Dermis blood vessel endothelial cell (primary cell): ENCODE measurements at regions not wholly inside any gene's neighbourhood (a gene's known extent, or its start where the extent isn't known, plus 50 kb on each side); places are given as distances from the start of the nearest gene placed in this dataset.

Experiments used
- DNase-seq: peaks from one replicate; pipeline ENCODE4 v3.0.0; 2010

DNA sequence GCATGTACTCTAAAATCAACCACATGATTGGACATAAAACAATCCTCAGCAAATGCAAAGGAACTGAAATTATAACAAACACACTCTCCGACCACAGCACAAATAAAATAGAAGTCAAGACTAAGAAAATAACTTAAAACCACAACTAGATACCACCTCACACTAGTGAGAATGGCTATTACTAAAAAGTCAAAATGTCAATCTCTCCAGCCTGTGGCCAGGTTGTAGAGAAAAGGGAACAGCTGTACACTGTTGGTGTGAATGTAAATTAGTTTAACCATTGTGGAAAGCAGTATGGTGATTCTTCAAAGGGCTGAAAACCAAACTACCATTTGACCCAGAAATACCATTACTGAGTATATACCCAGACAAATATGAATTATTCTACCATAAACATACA, 1025.7 kb upstream of the TENM4 start:
- no peak for DNase-seq

DNA sequence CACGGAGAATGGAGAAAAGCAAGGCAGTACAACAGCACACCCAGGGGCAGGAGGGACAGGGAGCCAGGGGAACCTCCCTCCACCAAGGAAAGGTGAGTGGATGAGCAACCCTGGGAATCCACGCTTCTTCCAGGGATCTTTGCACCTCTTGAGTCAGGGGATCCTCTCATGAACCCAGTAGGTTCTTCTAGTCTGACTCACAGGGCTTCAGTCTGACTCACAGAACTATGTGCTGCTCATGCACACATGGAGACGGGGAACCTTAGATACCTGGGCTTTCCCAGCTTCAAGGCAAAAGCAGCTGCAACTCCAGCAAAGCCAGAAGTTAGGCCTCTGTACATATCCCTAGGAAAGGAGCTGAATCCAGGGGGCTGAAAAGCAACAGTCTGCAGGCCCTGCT, 1021.4 kb upstream of the TENM4 start:
- DNase-seq = no peak

DNA sequence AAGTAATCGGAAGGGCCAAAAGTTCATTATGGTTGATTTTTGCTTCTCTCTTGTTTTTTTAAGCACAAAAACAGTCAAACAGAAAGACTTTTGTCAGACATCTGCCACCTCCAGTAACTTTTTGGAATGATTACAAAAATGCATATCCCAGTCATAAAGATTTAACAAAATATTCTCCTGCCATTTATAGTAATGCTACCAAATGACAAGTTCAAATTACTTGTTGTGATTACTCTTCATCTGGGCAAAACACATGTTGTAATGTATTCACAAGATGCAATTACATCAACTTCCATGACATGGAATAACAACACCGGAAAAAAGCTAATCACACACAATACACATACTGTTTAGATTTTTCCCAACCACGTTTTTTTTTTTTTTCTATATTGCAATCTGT, 1017.5 kb upstream of the TENM4 start:
- no peak for DNase-seq

DNA sequence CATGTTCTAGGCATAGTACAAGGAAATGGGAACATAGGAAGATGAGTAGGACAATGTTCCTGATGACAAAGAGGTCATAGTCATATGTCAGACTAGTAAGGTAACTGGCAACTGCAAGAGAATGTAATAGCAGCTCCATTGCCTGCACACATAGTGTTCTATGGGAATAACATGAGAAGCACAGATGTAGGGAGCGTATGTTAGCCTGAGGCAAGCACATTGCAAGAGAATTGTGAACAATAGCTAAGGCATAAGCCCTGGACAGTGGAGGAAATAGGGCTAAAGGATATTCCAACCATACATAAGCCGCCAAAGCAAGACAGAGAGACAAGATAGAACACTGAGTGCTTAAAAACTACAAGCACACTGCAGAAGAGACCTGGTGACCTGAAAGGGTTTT, 1017.0 kb upstream of the TENM4 start:
- no peak for DNase-seq

DNA sequence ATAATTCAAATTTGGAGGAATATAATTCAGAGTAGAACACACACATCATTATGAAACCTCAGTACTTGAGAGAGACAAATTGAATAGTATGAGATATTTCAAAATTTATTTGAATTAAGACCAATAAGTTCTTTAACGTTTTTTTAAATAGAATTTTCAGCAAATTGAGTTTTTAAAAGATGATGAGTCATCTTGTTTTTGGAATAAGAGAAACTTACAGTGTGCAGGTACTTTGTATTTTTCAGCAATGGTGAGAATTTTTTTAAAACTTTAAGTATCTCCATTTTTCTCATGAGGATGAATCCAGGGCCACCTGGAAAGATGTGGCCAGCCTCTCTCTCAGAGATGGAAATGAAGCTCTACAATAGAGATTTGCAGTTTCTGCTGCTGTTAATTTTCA, 1015.0 kb upstream of the TENM4 start:
- DNase-seq = no peak

DNA sequence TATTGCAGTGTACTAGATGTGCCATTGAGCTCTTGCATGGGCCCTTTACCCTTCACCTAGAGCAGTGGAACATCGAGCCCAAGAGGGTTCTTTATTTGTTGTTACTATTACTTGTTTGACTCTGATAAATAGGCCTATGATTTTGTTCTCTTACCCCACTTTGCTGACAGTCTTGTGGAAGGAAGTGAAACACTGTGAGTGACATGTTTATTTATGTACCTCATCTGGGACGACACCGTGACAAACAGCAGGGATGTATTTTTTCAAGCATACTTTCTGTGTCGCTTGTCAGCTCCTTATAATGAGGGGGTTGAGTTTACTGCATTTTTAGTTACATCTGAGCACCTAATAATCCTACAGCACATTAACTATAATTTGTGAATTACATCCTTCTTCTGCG, 1010.3 kb upstream of the TENM4 start:
- no peak for DNase-seq

DNA sequence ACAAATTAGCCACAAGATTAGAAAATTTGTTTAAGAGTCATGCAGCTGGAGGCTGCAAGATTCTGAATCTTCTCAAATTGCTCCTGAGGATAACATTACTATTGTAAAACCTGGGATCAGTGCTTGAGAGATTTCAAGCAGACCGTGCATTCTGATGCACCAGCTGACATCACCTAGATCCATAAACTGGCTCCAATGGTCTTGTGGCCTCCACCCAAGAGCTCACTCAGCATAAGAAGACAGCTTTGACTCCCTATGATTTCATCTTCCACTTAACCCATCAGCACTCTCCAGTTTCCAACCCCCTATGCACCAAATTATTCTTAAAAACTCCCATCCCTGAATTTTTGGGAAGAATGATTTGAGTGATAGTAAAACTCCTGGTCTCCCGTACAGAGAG, 1007.9 kb upstream of the TENM4 start:
- DNase-seq = no peak

DNA sequence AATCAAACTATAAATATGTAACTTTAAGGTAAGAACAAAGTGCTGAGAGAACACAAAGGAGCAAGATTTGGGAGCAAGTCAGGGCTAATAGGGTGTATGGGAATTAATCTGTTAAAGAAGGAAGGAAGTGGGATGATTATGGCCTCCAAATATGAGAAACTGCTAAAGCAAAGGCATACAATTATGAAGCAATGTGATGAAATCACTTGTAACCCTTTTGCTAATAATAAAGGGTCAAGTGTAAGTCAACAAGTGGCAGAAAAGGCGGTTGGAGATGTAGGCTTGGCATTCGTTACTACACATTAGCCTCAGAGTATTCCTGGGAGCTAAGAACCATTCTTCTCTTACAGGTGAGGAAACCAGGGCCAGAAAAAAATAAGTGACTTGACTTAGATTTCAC, 1002.3 kb upstream of the TENM4 start:
- no peak for DNase-seq

DNA sequence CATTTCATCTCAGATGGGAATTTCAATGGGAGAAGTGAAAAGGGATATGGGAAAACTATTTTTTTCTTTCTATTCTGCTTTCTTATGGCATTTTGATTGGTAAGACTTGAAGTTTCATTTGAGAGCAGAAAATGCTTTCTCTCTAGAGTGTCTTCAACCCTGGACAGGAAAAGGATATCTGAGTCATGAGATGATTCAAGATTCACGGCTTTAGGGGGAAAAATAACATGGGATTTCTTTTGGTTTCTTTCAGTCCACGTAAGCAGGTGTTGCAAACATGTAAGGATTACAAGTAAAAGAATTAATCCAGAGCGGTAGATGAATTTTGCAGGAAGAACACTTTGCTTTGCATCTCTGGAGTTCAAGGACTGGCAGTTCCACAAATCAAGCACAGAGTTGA, 1001.0 kb upstream of the TENM4 start:
- DNase-seq = no peak

DNA sequence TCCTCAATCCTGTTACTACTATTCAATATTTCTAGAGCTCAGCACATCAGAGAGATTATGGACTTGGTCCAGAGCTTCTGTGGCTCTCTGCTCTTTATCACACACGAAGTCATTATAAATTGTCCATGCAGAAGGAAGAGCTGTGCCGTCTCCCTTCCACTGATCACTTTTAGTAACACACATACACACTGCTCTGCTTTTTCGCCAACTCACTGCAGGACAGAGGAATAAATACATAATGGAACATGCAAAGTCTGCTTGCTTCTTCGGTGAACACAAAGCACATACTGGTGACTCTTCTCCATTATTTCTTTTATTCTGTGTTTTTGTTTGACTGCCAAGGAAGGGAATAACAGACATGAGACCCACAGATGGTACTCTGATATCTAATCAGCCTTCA, 1000.0 kb upstream of the TENM4 start:
- no peak for DNase-seq

DNA sequence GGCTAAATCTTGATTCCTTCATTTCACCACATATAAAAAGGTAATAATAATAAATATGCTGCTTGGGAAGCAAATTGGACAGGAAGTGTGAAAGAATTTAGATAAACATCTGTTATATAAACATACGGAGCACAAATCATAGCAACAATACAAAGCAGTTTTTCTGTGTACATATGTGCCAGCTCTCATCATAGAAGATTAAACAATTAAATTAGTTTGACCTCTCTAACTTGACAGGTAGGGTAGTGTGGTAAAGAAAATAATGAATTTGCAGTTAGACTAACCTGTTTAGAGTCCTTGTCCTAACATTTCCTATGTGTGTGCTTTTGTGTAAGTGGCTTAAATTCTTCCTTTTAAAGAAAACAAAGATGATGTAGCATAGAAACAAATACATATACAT, 995.7 kb upstream of the TENM4 start:
- no peak for DNase-seq

DNA sequence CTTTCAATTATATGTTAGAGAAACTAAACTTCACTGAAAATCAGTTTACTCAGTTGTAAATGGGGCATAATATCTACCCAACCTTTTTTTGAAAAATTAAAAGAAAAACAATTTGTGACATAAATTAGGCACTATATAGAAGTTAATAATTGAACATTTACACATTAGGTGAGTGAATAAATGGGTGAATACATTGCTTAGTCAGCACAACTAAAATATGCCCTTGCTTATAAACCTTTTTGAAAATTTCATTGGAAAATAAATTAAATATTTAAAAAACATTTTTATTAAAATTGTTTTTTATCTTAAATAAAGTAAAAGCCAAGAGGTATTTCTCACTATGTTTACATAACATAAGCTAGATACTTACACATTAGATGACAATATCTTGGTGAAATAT, 994.5 kb upstream of the TENM4 start:
- DNase-seq = no peak

DNA sequence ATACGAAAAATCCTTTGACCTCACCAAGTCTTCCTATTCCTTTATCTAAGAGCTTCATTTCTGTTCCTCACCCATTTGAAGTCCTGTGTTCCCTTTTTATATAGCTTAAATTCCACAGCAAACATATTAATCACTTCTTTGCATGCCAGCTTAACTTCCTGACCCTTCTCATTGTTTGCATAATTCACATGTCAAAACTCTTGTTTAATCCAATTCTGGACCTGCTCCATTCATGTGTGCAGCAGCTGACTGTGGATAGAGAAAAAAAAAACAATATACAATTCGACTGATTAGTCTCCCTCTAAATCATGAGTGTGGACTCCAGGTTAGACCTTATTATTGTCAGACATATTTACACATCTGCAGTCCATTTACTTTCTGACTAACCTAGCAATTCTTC, 991.2 kb upstream of the TENM4 start:
- DNase-seq = no peak

DNA sequence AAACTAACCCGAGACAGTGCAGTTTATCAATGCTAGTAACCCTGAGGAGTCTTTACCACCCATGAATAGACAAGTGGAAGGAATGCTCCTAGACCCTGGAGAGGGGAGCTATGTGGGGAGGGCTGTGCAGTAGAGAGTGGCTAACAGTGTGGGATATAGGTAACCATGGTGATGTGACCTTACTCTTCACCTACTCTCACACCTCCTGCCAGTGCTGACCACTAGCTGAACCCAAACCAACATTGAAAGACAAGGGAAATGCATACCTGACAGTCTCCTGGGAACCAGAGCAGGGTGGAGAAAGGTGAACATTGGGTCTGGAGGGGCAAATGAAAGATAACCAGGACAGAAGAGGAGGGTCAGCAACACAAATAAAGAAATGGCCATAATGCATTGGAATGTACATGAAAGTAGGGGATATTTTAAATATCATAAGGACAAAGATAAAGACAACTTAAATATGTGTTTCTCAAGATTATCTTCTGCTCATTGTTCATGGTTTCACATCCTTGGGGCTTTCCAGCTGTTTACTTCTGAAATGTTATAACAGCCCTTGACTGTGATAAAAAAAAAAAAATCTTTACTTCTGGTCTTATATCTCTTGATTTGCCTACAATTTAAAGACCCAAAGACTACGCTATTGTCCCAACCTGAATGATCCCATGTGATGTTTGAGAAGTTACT, 983.3 kb upstream of the TENM4 start:
- no peak for DNase-seq

DNA sequence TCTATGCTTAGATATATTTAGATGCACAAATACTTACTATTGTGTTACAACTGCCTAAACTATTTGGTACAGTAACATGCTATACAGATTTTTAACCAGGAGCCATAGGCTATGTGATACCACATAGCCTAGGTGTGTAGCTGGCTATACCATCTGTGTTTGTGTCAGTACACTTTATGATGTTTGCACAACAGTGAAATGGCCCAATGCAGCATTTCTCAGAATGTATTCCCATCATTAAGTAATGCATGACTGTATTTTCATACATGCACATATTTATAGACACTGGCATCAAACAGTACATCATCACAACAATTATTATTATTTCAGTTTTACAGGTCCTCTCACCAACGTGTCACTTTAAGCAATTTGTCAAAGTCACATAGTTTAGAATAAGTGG, 979.5 kb upstream of the TENM4 start:
- no peak for DNase-seq

DNA sequence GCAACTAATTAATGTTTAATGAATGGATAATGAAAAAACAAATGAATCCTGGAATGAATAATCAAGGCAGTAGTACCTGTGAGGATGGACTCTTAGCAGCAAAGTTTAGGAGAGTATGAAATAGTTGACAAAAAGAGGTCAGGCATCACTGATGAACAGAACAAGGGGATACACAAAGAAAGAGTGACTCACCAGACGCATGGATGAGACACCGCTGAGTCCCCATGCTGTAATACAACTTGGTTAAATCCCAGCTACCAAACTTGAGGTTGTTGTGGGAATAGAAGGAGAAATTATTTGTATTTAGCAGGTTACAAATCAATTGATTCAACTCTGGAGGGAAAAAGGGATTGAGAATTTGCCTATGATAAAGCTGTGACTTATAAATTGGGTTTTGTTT, 976.9 kb upstream of the TENM4 start:
- DNase-seq = no peak

DNA sequence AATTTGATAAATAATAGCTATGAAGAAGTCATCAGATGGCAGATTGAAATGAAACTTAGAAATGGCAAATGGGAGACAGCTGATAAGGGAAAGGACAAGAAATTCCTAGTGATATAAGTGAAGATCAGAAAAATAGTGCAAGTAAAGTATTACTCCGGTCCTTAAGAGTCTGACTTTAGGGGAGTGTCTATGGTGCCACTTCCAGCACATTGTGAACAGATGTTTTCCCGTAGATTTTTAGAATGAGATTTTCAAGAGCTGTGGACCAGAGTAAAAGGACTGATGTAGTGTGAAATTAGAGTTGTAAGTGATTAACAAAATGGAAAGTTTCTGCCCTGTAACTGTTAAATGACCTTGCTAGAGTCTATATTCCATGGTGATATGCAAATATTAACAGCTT, 974.8 kb upstream of the TENM4 start:
- no peak for DNase-seq

DNA sequence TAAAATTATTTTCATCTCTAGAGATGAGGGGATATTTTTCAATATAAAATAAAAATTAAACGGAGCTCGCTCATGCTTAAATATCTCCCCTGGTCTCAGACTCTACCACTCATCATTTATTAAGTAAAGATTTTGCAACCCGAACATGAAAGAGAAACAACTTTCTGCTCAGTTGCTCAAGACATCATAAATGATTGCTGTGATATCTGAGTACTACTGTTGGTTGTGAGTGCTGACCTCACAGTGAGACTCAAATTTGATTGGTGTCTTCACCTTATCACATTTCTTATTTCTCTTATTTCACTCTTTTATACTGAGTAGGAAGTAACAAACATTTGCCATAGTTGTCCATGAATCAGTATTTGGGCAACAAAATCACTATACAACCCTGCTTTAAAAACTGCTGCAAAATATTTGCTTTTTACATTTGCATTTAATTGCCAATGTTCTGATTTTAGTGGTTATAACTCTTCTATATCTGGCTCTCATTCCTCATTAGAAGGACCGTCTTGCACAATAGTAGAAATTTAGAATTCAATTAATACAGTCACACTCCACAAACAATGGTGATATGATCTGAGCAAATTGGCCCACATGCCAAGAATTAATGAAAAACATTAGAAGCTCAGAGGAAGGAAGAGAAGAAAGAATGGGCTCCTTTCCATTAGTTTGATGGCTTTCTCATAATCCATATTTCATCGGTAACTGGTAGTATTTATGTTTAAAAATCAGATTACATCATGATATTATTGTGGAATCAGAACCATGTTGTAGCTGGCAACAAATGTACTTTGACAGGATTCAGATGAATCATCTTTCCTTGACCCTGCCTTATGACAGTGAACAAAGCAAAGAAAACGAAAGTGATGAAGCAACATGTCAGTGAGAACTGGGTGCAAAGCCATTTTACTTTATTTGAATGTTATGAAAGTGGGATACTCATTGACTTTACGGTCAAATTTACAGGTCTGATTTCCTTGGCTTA, 973.6 kb upstream of the TENM4 start:
- DNase-seq = no peak

DNA sequence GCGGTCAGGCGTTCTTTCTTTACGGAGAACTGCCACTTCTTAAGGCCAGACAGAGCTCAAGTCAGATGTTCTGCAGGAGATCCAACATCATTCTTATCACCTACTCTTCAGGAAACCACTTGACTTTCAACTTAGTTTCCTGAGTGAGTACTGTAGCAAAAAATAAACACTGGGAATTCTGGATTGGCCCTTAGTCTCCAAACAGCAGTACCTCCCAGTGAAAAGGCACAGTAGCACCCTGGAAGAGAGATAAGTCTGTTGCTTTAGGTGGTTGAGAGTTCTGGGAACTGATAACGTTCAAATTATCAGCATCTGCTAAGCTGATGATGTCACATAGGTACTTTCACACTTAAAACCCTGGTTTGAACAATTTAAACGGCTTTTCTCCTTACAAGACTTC, 971.8 kb upstream of the TENM4 start:
- DNase-seq = no peak

DNA sequence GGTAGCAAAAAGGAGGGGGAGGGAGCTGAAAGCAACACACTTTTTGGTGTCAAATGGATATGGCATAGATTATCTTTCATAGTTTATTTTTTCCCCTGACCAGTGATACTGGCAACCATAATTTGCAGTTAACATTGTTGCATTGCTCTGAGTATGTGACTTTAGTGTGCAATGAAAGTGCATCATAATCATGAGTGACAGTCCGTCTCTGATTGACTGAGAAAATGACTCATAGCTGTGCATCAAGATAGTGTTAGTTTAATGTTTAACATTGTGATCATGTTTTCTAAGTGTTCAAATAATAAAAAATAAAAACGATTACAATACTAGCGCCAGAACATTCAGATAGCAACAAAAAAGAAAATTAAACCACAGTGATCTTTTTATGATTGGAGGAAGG, 952.4 kb upstream of the TENM4 start:
- DNase-seq = no peak

DNA sequence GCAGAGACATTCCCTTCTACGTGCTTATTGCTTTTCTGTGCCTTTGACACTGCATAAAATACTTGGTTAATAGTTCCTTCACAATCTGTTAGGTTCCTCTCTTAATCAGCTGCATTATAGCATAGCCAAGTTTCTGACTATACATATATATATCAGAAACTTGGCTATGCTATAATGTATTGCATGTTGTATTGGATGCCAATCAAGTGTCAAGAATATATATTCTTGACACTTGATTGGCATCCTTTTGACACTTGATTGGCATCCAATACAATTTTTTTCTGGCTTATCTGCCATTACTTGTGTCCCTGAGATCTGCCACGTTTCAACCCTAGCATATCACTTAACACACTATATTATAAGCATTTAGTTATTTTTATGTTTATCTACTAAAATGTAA, 949.7 kb upstream of the TENM4 start:
- DNase-seq = no peak

DNA sequence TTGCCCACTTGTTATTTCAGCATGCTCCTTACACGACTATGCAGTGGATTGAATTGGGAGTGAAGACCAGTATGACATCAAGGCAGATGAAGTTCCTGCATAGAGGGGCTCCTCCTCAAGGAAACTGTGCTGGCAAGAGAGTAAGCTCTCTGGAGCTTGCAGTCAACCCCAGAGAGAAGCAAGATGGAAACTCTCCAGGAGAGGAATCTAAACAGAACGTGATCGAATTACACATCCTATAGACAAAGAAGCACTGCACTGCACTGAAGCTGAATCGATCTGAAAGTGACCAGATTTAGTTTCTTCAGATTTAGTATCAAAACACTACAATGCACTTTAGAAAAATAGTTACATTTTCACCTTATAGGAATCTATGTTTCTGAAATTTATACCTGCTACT, 947.7 kb upstream of the TENM4 start:
- DNase-seq = no peak

DNA sequence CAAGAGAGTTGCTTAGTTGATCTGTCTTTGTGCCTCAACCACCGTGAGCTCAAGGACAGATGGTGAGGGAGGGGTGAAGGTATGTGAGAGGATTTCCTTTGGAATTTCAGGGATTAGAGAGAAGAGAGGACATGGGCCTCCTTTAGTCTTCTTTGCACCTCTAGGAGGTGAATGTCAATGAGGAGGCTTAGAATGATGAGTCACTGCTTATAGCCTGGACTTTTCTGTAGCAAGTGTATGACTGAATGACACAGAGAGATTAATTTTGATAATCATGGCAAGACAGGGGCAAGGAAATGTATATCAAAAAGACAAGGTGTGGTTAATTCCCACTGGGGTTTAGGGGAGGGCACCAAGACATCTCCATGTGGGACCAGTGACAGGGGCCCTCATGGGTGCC, 947.3 kb upstream of the TENM4 start:
- DNase-seq = no peak

DNA sequence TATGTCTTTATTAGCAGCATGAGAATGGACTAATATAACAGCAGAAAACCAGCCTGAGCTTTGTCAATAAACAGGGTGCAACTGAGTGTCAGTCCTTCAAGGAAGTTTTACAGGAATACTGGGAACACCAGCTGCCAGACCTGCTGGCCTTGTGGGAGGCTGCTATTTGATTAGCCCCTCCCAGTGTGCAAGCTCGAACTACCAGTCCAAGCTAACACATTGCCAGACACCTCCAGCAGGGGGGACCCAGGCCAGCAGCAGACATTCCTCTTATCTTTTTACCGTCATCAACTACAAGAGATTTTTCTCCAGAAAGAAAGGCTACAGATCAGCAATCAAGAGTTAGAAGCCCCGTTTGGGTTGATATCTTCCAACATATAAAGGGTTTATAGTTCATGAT, 942.8 kb upstream of the TENM4 start:
- DNase-seq = no peak
